IgD-negative memory B cell (primary cell): ENCODE measurements at regions not wholly inside any gene's neighbourhood (a gene's known extent, or its start where the extent isn't known, plus 50 kb on each side); places are given as distances from the start of the nearest gene placed in this dataset.
"Not testable (repeated sequence)": the region's sequence is repeated elsewhere in the genome, so short reads cannot be mapped to it uniquely, and the experiment has no call there.

Experiments used
- H3K27ac Mint-ChIP-seq, 3 donors: one replicate each; pipeline ENCODE4 v1.8.0; 2020 to 2022; ENCODE audit warnings: mild to moderate bottlenecking in 3 of 3, mixed read lengths in 3 of 3, moderate library complexity in 1 of 3
- H3K27me3 Mint-ChIP-seq: one replicate; pipeline ENCODE4 v1.8.0; 2021; ENCODE audit warnings: mixed read lengths
- H3K36me3 Mint-ChIP-seq: one replicate; pipeline ENCODE4 v1.8.0; 2020; ENCODE audit warnings: mild to moderate bottlenecking, mixed read lengths
- H3K4me1 Mint-ChIP-seq, 3 donors: one replicate each; pipeline ENCODE4 v1.8.0; 2020 to 2022; ENCODE audit warnings: mixed read lengths in 3 of 3, mild to moderate bottlenecking in 1 of 3
- H3K4me3 Mint-ChIP-seq, 4 donors: one replicate each; pipeline ENCODE4 v1.8.0; 2020 to 2022; ENCODE audit warnings: mild to moderate bottlenecking in 4 of 4, mixed read lengths in 4 of 4, moderate library complexity in 3 of 4
- H3K9me3 Mint-ChIP-seq, 3 donors: one replicate each; pipeline ENCODE4 v1.8.0; 2020 to 2021; ENCODE audit warnings: mixed read lengths in 3 of 3, mild to moderate bottlenecking in 1 of 3

GRCh38 chr9:63326665-63327064 lies 1958.3 kb downstream of the FOXD4L5 start:
- H3K9me3 Mint-ChIP-seq, H3K4me3 Mint-ChIP-seq, H3K27ac Mint-ChIP-seq, H3K27me3 Mint-ChIP-seq, H3K36me3 Mint-ChIP-seq, H3K4me1 Mint-ChIP-seq: not testable (repeated sequence)

GRCh38 chr9:63325696-63326095 lies 1959.3 kb downstream of the FOXD4L5 start:
- not testable (repeated sequence) for H3K4me3 Mint-ChIP-seq, H3K4me1 Mint-ChIP-seq, H3K36me3 Mint-ChIP-seq, H3K9me3 Mint-ChIP-seq, H3K27me3 Mint-ChIP-seq, H3K27ac Mint-ChIP-seq

DNA sequence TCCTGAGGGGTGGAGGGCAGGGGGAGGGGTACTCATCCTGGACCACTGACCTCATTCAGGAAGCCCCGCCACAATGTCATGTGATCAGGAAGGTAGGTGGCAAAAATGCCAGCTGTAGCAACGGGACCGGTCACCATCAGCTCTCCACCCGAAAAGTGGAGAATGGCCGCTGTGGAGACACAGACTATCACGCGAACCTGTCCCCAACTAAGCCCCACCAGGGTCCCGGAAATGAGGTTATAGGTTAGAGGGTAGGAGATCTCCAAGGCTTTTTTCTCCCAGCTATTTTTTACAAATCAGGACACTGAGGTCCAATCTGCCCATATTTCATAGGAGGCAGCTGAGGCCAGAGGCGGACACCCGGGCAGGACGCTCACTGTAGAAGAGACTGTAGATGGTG lies 1966.9 kb downstream of the FOXD4L5 start:
- not testable (repeated sequence) for H3K9me3 Mint-ChIP-seq, H3K4me3 Mint-ChIP-seq, H3K27me3 Mint-ChIP-seq, H3K4me1 Mint-ChIP-seq, H3K36me3 Mint-ChIP-seq, H3K27ac Mint-ChIP-seq

- not testable (repeated sequence) for H3K9me3 Mint-ChIP-seq, H3K27me3 Mint-ChIP-seq, H3K27ac Mint-ChIP-seq, H3K4me3 Mint-ChIP-seq, H3K4me1 Mint-ChIP-seq, H3K36me3 Mint-ChIP-seq
Observed at GRCh38 chr9:63315387-63315786, 1969.6 kb downstream of the FOXD4L5 start.

DNA sequence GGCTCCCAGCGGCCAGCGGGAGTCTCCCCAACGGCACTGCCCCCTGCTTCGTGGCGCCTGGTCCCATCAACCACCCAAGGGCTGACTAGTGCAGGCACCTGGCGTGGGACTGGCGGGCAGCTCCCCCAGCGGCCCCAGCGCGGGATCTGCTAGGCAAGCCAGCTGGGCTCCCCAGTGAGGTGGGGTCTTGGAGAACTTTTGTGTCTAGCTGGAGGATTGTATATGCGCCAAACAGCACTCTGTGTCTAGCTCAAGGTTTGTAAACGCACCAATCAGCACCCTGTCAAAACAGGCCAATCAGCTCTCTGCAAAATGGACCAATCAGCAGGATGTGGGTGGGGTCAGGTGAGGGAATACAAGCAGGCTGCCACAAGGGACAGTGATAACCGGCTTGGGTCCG lies 1988.2 kb downstream of the FOXD4L5 start:
- not testable (repeated sequence) for H3K36me3 Mint-ChIP-seq, H3K4me1 Mint-ChIP-seq, H3K27ac Mint-ChIP-seq, H3K9me3 Mint-ChIP-seq, H3K4me3 Mint-ChIP-seq, H3K27me3 Mint-ChIP-seq

- H3K4me3 Mint-ChIP-seq, H3K27me3 Mint-ChIP-seq, H3K27ac Mint-ChIP-seq, H3K9me3 Mint-ChIP-seq, H3K36me3 Mint-ChIP-seq, H3K4me1 Mint-ChIP-seq: not testable (repeated sequence)
Observed at GRCh38 chr9:63296366-63296765, 1988.6 kb downstream of the FOXD4L5 start.

DNA sequence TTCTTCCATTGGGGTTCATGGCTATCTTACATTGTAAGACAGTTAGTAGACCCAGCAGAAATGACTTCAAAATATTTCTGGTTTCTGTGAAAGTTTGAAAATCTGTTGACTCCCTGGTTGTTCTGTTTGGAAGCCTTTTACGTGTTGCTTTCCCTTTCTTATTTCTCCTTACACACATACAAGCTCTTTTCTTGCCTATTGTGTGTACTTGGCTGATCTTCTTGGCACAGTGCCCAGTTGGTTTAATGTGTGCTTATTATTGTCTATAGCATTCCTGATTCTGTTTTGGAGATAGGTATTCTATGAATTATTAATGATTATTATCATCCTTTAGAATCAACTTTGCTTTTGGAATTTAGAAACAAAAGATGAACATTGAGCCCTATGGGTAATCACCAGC lies 1995.0 kb downstream of the FOXD4L5 start:
- H3K4me3 Mint-ChIP-seq, H3K4me1 Mint-ChIP-seq, H3K27me3 Mint-ChIP-seq, H3K36me3 Mint-ChIP-seq, H3K27ac Mint-ChIP-seq, H3K9me3 Mint-ChIP-seq: not testable (repeated sequence)
